WTC11 (cell line): ENCODE measurements at regions not wholly inside any gene's neighbourhood (a gene's known extent, or its start where the extent isn't known, plus 50 kb on each side); places are given as distances from the start of the nearest gene placed in this dataset.

Experiments
- ATAC-seq: fragments of 200-7000 bp; cut with Tn5 transposase; 2 replicates; pipeline ENCODE4 v1.10.0; 2021; ENCODE audit warnings: mild to moderate bottlenecking, moderate library complexity
- CTCF ChIA-PET: fragments of 300-600 bp; sonication (Branson Sonifier 250); formaldehyde crosslinking; loops from one replicate; lab custom pipeline; 2021; ENCODE audit warnings: antibody characterized with exemption; lab: Charles Lee
- POLR2A ChIA-PET: fragments of 350-600 bp; sonication (Branson Sonifier 250); formaldehyde crosslinking; loops from one replicate; lab custom pipeline; 2021; ENCODE audit warnings: antibody characterized with exemption; lab: Charles Lee
- DNase-seq: peaks from one replicate; pipeline ENCODE4 v3.0.0; 2021; ENCODE audit warnings: low spot score
- H3K27ac Mint-ChIP-seq: 2 replicates; pipeline ENCODE4 v1.8.0; 2021; ENCODE audit warnings: mixed read lengths
- H3K27me3 Mint-ChIP-seq: 2 replicates; pipeline ENCODE4 v1.8.0; 2021; ENCODE audit warnings: low read depth, mild to moderate bottlenecking, moderate library complexity, mixed read lengths
- H3K36me3 Mint-ChIP-seq: 2 replicates; pipeline ENCODE4 v1.8.0; 2021; ENCODE audit warnings: mixed read lengths
- H3K4me1 Mint-ChIP-seq: 2 replicates; pipeline ENCODE4 v1.8.0; 2022; ENCODE audit warnings: mixed read lengths
- H3K4me3 Mint-ChIP-seq: 2 replicates; pipeline ENCODE4 v1.8.0; 2021; ENCODE audit warnings: mild to moderate bottlenecking, moderate library complexity, mixed read lengths
- H3K9me3 Mint-ChIP-seq: 2 replicates; pipeline ENCODE4 v1.8.0; 2021; ENCODE audit warnings: mixed read lengths
- ATF1 ChIP-seq: sonication (generic); formaldehyde crosslinking; IDR thresholded peaks from 2 replicates; pipeline ENCODE4 v1.8.1; 2023; ENCODE audit warnings: mild to moderate bottlenecking, moderate library complexity, missing genetic modification reagents
- CREB1 ChIP-seq: sonication (generic); formaldehyde crosslinking; IDR thresholded peaks from 2 replicates; pipeline ENCODE4 v1.8.0; 2023; ENCODE audit warnings: mild to moderate bottlenecking, missing genetic modification reagents
- CTCF ChIP-seq: fragments of 200-600 bp; IDR thresholded peaks from 2 replicates; pipeline ENCODE4 v1.8.0; 2022; ENCODE audit warnings: antibody characterized with exemption
- E2F5 ChIP-seq: sonication (generic); formaldehyde crosslinking; IDR thresholded peaks from 2 replicates; pipeline ENCODE4 v1.8.1; 2022; ENCODE audit warnings: mild to moderate bottlenecking, moderate library complexity, missing genetic modification reagents
- ELF4 ChIP-seq: sonication (generic); formaldehyde crosslinking; IDR thresholded peaks from 2 replicates; pipeline ENCODE4 v1.8.1; 2022; ENCODE audit warnings: low read depth, mild to moderate bottlenecking, moderate library complexity, missing genetic modification reagents
- ESRRA ChIP-seq: sonication (generic); formaldehyde crosslinking; IDR thresholded peaks from 2 replicates; pipeline ENCODE4 v1.8.1; 2022; ENCODE audit warnings: mild to moderate bottlenecking, missing genetic modification reagents, borderline replicate concordance
- FOXP1 ChIP-seq: sonication (generic); formaldehyde crosslinking; IDR thresholded peaks from 2 replicates; pipeline ENCODE4 v1.8.0; 2022; ENCODE audit warnings: missing genetic modification reagents, mild to moderate bottlenecking, moderate library complexity, borderline replicate concordance
- HMGA2 ChIP-seq: fragments of 250-450 bp; sonication (Bioruptor Pico); IDR thresholded peaks from 2 replicates; pipeline ENCODE4 v1.4.0; 2021; ENCODE audit warnings: mild to moderate bottlenecking, moderate library complexity
- KAT7 ChIP-seq: sonication (generic); formaldehyde crosslinking; IDR thresholded peaks from 2 replicates; pipeline ENCODE4 v1.8.1; 2023; ENCODE audit warnings: missing genetic modification reagents, mild to moderate bottlenecking, borderline replicate concordance
- MAX ChIP-seq: sonication (generic); formaldehyde crosslinking; IDR thresholded peaks from 2 replicates; pipeline ENCODE4 v1.8.0; 2022; ENCODE audit warnings: mild to moderate bottlenecking, missing genetic modification reagents
- MXD4 ChIP-seq: fragments of 250-450 bp; sonication (Bioruptor Pico); IDR thresholded peaks from 2 replicates; pipeline ENCODE4 v1.8.0; 2021; ENCODE audit warnings: mild to moderate bottlenecking, moderate library complexity, borderline replicate concordance
- MYBL2 ChIP-seq: sonication (generic); formaldehyde crosslinking; IDR thresholded peaks from 2 replicates; pipeline ENCODE4 v1.8.1; 2023; ENCODE audit warnings: mild to moderate bottlenecking, moderate library complexity, missing genetic modification reagents
- NR3C1 ChIP-seq: sonication (generic); formaldehyde crosslinking; conservative IDR thresholded peaks from 2 replicates; pipeline ENCODE4 v1.8.1; 2023; ENCODE audit warnings: low read depth, mild to moderate bottlenecking, missing genetic modification reagents
- RORB ChIP-seq: fragments of 250-450 bp; sonication (Bioruptor Pico); IDR thresholded peaks from 2 replicates; pipeline ENCODE4 v1.9.0; 2021; ENCODE audit warnings: mild to moderate bottlenecking
- TEAD1 ChIP-seq: sonication (generic); formaldehyde crosslinking; IDR thresholded peaks from 2 replicates; pipeline ENCODE4 v1.8.0; 2022; ENCODE audit warnings: mild to moderate bottlenecking, missing genetic modification reagents
- ZNF281 ChIP-seq: sonication (generic); formaldehyde crosslinking; IDR thresholded peaks from 2 replicates; pipeline ENCODE4 v1.8.0; 2023; ENCODE audit warnings: mild to moderate bottlenecking, missing genetic modification reagents
- ZNF532 ChIP-seq: fragments of 250-450 bp; sonication (Bioruptor Pico); IDR thresholded peaks from 2 replicates; pipeline ENCODE4 v1.9.0; 2021; ENCODE audit warnings: mild to moderate bottlenecking, borderline replicate concordance

GRCh38 chr10:113426181-113426877 is 126.5 kb upstream of the HABP2 start:
- ATAC-seq (no peak), DNase-seq (no peak)
- ChIA-PET CTCF (interaction anchor here (0.6 to 1.1 kb wide), 2 partner anchors 131 to 137 kb away, joined by 3 read pairs; no protein-coding TSS in a partner anchor), POLR2A (no interaction called here)
- H3K36me3 Mint-ChIP-seq = peaks cover 3% of the 10 kb centered on the region; the same call in 1 of the 2 replicates
- no peaks in the 10 kb centered on the region for H3K4me1 Mint-ChIP-seq
- TF ChIP-seq ATF1 (CRISPR knock-in tag) (no peak), TEAD1 (no peak), HMGA2 (CRISPR knock-in tag) (no peak), RORB (no peak), CTCF (no peak)
- H3K4me3 Mint-ChIP-seq = no peak overlapping the region
- no peak overlapping the region for H3K27ac Mint-ChIP-seq
- peaks cover 4% of the 10 kb centered on the region; the same call in 1 of the 2 replicates for H3K27me3 Mint-ChIP-seq
- peaks cover 15% of the 10 kb centered on the region for H3K9me3 Mint-ChIP-seq

GRCh38 chr10:113427236-113427735 is 125.6 kb upstream of the HABP2 start:
- no peak for TF ChIP-seq ELF4 (CRISPR knock-in tag)
- TF ChIP-seq KAT7 (CRISPR knock-in tag) = no peak
- no peak for TF ChIP-seq CREB1 (CRISPR knock-in tag)
- TF ChIP-seq ESRRA (CRISPR knock-in tag) = no peak
- TF ChIP-seq FOXP1 (CRISPR knock-in tag) = no peak
- TF ChIP-seq MYBL2 = no peak
- no peak for TF ChIP-seq MAX (CRISPR knock-in tag)
- Mint-ChIP-seq H3K27me3 (peaks cover 4% of the 10 kb centered on the region; the same call in 1 of the 2 replicates), H3K4me3 (no peak overlapping the region), H3K27ac (no peak overlapping the region), H3K36me3 (peaks cover 3% of the 10 kb centered on the region; the same call in 1 of the 2 replicates), H3K9me3 (peaks cover 15% of the 10 kb centered on the region), H3K4me1 (no peaks in the 10 kb centered on the region)
- no peak for ATAC-seq
- POLR2A ChIA-PET = interaction anchor here (0.6 kb wide), 1 partner anchor 788 kb away, joined by 5 read pairs; no protein-coding TSS in a partner anchor
- DNase-seq = no peak
- CTCF ChIA-PET = interaction anchor here (1.1 kb wide), 1 partner anchor 136 kb away, joined by 3 read pairs; no protein-coding TSS in a partner anchor

- ChIA-PET CTCF (no interaction called here), POLR2A (interaction anchor here (0.6 kb wide), 1 partner anchor 789 kb away, joined by 5 read pairs; no protein-coding TSS in a partner anchor)
- H3K4me1 Mint-ChIP-seq = no peaks in the 10 kb centered on the region
- H3K36me3 Mint-ChIP-seq = peaks cover 3% of the 10 kb centered on the region; the same call in 1 of the 2 replicates
- no peak overlapping the region for H3K27ac Mint-ChIP-seq
- ATAC-seq (no peak), DNase-seq (no peak)
- peaks cover 4% of the 10 kb centered on the region; the same call in 1 of the 2 replicates for H3K27me3 Mint-ChIP-seq
- peaks cover 17% of the 10 kb centered on the region for H3K9me3 Mint-ChIP-seq
- no peak overlapping the region for H3K4me3 Mint-ChIP-seq
- no peak for TF ChIP-seq TEAD1
- TF ChIP-seq E2F5 (CRISPR knock-in tag) = no peak
- no peak for TF ChIP-seq ZNF281 (CRISPR knock-in tag)
- TF ChIP-seq NR3C1 (CRISPR knock-in tag) = no peak
- no peak for TF ChIP-seq MXD4
- TF ChIP-seq ZNF532 = no peak
These were observed 124.9 kb upstream of the HABP2 start for GRCh38 chr10:113427811-113428558.
